EH (cell line): ENCODE measurements at regions not wholly inside any gene's neighbourhood (a gene's known extent, or its start where the extent isn't known, plus 50 kb on each side); places are given as distances from the start of the nearest gene placed in this dataset.
"Not testable (repeated sequence)": the region's sequence is repeated elsewhere in the genome, so short reads cannot be mapped to it uniquely, and the experiment has no call there.

Experiments used
- DNase-seq: peaks from one replicate; pipeline ENCODE4 v3.0.0-alpha.2; 2015; ENCODE audit warnings: low read depth

GRCh38 chr22:34841331-34841771 lies 224.6 kb upstream of the ISX start:
- DNase-seq: peak; percentile 59

DNA sequence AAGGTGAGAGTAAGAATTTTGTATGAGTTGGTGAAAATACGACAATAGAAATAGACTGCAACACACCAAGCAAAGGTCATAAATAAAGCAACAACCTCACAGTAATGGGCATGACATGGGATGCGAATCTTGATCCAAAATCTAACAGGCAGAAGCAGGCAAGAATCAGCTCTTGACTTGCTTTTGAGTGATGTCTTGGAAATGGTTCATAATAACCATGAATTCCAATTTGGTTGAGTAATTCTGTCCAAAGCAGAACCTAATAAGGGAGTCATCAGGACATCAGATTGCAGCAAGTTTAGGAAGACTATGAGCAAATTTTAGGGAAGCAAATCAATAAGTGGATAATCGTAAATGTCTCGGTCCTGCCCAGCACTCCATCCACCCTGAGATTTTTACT lies 224.0 kb upstream of the ISX start:
- DNase-seq: peak; percentile 31

GRCh38 chr22:34842630-34843029 lies 223.3 kb upstream of the ISX start:
- DNase-seq: peak; percentile 6

- not testable (repeated sequence) for DNase-seq
Measured at GRCh38 chr22:34843743-34844142, 222.2 kb upstream of the ISX start.

- DNase-seq: peak; percentile 53
Measured at GRCh38 chr22:34845391-34845790, 220.6 kb upstream of the ISX start.

DNA sequence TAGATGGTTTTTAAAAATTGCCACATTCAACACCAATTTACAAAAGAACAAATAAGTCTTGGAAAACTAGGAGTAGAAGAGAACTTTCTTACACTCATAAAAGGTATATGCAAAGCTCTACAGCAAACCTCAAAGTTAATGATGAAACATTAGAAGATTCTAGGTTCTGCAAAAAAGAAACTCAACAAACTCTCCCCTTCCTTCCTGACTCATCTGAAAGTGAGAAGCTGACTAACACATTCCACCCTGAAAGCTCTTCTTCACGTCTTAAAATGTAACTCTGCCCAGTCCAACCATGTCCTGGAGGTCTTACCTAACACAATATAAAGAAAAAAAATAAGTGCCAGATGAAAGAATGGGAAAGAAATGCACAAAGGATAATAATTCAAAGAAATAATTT lies 218.9 kb upstream of the ISX start:
- peak; percentile 62 for DNase-seq

DNA sequence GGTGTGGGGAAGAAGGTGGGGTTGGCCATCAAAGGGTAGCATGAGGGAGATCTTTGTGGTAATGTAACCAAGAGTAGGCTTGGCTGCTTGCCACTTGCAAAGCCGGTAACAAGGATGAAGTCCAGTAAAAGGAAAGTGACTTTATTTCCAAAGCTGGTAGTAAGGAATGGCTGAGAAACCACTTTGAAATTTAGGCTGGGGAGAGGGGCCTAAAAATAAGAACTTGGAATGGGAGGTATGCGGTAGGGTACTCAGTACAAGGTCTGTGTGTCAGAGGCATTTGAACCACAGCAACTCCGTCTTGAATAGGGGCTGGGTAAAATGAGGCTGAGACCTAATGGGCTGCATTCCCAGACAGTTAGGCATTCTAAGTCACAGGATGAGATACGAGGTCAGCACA lies 216.0 kb upstream of the ISX start:
- peak; percentile 77 for DNase-seq

GRCh38 chr22:34851918-34852662 lies 213.9 kb upstream of the ISX start:
- DNase-seq: peak; percentile 25

- DNase-seq: no peak
Measured at GRCh38 chr22:34855471-34855870, 210.5 kb upstream of the ISX start.

GRCh38 chr22:34858066-34858465 lies 207.9 kb upstream of the ISX start:
- peak; percentile 48 for DNase-seq

DNA sequence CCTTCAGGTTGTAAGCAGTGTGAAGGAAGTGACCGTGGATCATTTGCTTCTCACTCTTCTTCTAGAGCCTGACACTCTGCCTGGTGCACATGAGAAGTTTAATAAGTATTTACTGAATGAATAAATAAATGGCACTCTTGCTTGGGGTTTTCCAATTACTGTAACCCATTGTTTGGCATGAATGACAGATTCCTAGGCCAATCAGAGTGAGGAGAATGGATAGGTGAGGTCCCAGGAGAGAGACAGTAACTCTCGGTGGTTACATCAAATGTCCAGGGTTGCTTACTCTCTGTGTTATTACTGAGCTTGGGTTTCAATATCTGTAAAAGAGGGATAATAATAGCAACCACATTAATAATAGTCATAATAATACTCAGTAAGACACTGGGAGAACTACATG lies 204.2 kb upstream of the ISX start:
- DNase-seq: no peak

- DNase-seq: peak; percentile 16
Measured at GRCh38 chr22:34866081-34866480, 199.9 kb upstream of the ISX start.

- DNase-seq: peak; percentile 78
Measured at GRCh38 chr22:34866495-34867131, 199.3 kb upstream of the ISX start.

DNA sequence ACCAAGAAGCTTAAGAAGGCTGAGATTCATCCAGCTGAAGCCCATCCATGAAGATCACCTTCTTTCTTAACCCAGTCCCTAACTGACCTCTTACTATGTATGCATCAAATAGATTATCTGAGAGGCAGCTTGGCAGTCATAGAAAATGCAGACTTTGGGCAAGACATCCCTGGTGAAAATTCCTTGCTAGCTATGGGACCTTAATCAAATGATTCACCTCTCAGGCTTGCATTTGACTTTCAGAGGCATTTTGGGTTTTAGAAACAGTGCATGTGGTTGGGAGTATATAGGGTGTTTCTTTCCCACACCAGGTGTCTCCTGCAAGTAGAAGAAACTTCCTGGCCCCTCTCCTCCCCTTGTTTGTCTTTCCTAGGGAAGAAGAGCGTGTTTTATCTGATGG lies 188.5 kb upstream of the ISX start:
- DNase-seq: peak; percentile 67

DNA sequence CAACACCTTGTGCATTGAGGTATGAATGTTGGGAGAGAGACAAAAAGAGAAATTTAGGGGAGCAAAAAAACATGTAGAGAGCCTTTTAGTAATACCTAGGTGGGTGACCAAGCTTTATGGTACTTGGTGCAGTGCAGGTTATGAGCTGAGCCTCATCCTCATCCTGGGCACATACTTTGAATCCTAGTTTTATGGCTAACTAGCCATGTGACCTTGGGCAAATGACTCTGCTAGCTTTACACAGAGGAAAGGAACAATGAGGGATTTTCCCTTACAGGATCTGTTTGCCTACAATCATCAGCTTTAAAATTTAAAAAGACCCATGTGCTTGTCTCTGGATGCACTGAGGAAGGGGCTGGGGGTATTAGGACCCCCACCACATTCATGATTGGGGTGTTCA lies 187.8 kb upstream of the ISX start:
- DNase-seq: peak; percentile 13

- peak; percentile 75 for DNase-seq
Measured at GRCh38 chr22:34879001-34879400, 187.0 kb upstream of the ISX start.

GRCh38 chr22:34880662-34881061 lies 185.3 kb upstream of the ISX start:
- no peak for DNase-seq

DNA sequence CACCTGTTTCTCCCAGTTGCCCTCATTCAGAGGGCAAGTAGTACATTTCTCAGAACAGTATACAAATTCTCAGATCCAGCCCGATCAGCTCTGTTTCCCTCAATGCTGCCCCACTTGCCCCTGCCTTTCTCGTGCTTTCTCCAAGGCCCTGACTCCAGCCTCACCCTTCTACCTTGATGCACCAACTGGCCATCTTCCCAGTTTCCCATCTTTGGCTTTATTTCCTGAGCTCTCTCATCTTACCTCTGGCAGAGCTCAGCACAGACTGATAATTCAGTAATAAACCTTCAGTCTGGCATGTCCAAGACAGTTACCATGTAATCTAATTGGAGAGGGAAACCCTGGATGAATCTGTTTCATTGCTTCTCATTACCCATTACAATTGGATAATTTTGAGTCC lies 184.5 kb upstream of the ISX start:
- no peak for DNase-seq

DNA sequence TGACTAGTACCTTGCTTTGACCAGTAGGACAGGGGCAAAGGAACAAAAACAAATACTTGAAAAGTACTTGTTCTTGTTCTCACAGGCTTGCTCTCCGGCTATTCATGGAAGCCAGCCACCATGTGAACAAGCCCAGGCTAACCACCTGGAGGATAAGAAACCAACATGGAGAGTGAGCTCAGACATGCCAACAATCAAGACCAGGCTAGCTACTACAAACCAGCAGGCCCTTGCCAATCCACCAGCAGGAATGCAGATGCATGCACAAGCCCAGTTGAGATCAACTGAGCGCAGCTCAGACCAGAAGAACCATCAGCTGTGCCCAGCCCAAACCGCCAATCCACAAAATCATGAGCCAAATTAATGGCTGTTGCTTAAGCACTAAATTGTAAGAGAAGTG lies 180.1 kb upstream of the ISX start:
- DNase-seq: no peak

DNA sequence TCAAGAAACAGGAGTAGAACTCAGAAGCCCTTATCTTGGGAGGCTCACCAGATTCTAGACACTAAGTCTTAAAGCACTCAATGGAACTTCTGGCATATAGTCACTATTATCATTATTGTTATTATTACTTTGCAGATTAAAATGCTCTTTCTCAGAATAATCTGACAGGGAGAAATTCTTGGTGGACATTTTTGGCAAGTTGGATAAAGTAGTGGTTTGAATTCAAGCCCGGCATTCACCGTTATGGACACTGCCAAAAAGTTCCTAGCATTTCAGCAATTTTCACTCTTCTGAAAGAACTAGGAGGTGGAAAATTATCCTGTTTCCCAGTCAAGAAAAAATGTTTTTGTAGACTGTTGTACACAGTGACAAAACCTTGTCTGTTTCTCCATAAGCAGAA lies 179.6 kb upstream of the ISX start:
- DNase-seq: peak; percentile 7

GRCh38 chr22:34886812-34887211 lies 179.1 kb upstream of the ISX start:
- DNase-seq: no peak

GRCh38 chr22:34897126-34897525 lies 168.8 kb upstream of the ISX start:
- peak; percentile 71 for DNase-seq

GRCh38 chr22:34902335-34902734 lies 163.6 kb upstream of the ISX start:
- DNase-seq: peak; percentile 2

- no peak for DNase-seq
Measured at GRCh38 chr22:34903416-34903815, 162.5 kb upstream of the ISX start.
